MV-4-11 (cell line): ENCODE measurements at regions not wholly inside any gene's neighbourhood (a gene's known extent, or its start where the extent isn't known, plus 50 kb on each side); places are given as distances from the start of the nearest gene placed in this dataset.

Experiments used
- DNase-seq: peaks from one replicate; lab custom pipeline; 2025; lab: John Stamatoyannopoulos, UW

DNA sequence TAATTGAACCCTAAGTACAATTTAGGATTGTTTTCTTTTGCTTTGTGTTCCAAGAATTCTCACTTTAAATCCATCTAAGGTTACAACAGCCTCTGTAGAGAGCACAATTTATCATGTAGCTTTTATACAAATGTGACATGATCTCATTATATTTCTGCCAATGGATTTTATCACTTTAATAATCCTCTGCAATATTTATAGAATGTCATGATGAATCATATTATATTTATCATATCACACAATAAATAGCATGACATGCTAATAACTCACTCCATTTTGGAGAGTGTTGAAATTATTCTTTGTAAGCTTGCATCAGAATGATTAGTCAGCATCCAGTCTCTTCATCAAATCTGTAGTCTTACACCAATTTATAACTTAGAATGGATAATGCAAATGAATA lies 280.6 kb upstream of the ZNF717 start:
- no peak for DNase-seq

DNA sequence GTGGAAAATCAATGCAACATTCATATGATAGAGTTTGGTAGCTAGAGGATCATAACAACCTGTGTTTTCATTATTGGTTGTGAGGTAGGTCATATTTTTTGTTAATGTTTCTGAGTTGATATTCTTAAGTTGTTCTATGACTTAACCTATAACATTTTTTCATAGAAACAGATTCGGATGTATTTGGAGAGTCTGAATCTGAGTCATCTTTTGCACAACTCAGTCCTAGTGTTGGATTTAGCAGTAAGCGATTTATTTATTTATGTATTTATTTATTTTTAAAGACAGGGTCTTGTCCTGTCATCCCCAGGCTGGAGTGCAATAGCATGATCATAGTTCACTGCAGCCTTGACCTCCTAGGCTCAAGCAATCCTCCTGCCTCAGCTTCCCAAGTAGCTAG lies 292.8 kb upstream of the ZNF717 start:
- no peak for DNase-seq

DNA sequence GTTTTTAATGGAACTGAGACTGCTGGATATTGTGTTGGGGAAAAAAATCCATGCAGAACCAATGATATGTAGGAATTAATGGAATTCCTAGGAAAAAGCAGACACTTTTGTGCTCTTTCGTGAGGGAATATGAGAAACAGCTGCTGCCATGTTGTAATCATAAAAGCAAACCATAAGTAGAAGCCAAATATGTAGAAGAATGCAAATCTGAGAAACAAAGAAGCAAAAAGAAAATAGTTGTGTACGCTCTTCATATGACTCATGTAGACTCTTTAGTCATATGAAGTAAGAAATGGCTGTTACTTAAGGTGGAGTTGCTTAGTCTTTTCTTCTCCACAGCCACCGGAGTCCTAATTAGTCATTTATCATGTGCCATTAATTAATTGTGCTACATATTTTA lies 298.6 kb upstream of the ZNF717 start:
- no peak for DNase-seq

DNA sequence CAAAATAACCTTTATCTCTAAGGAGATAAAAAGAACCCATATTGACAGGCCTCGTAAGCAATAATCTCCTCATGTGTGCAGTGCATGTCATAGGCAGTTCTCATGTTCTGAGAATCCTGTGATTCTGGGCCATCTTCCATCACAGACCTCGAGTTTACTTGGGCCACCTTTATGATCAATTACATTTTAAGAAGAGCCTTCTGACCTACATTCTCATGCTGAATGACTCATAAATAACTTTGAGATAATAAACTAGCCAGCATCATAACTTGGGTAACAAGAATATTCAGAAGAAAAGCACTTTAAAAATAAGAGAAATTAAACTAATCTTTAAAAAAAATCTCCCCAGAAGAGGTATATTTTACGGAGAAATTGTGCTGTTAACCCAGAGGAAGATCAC lies 310.7 kb upstream of the ZNF717 start:
- no peak for DNase-seq

DNA sequence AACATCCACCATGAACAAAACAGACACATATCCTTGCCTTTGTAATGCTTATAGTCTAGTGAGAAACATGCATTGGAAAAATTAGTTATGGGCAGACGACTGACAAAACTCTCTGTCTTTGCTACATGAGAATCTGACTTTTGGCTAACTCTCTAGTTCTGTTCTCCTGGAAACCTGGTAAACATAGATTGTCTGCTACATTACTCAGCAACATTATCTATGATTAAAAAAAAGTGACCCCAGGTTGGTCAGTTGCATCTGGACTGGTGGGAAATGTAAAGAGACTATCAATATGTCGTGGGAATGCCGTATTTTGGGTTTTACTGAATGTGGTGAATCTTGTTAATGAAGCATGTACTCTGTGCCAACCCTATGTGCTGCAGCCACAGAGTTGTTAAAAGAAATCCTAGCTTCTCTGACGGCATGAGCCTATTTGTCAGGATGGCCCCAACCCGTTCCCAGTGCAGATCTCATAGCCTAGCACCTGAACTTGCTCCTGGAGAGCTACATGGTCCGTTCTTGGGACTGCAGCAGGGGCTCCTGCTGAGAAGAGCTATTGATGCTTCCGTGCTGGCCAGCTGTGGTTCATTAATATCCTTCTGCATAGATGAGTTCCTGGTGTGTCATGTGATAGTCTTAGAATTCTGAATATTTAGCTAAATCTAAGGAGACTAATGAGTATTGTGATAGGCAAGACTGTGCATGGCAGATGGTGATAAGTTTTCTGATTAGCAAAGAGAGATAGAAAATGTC lies 311.7 kb upstream of the ZNF717 start:
- no peak for DNase-seq

DNA sequence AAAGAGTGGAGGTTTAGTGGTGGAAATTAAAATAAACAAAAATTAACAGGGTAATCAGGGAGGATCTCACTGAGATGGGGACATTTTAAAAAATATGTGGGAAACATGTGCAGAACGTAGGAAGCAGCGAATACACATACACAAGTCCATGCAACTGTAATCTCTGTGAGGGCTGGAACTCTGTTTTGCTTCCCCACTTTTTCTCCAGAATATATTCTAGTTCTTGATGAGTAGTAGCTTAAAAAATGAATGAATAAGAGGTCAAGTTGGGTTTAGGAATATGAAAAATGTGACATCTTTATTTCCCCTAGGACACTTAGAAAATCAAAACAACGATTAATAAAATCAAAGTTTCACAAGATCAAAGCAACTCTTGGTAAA lies 312.2 kb upstream of the ZNF717 start:
- no peak for DNase-seq

DNA sequence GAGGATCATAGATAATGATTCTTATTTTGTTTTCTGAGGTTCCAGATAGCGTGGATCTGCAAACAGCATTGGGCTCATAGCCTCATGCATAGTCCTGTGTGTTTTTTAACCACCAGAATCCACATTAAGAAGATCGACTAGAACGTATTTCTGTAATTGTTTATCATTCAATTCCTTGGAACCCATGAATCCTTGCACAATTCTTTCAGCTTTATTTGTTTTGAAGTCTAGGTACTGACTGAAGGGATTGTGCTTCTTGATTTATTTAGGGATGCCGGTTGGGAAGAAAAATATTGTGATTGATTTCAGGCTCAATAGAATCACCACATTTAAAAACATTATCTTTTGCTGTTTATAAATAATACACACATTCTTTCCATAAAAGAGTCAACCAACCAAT lies 314.6 kb upstream of the ZNF717 start:
- DNase-seq, result no peak

DNA sequence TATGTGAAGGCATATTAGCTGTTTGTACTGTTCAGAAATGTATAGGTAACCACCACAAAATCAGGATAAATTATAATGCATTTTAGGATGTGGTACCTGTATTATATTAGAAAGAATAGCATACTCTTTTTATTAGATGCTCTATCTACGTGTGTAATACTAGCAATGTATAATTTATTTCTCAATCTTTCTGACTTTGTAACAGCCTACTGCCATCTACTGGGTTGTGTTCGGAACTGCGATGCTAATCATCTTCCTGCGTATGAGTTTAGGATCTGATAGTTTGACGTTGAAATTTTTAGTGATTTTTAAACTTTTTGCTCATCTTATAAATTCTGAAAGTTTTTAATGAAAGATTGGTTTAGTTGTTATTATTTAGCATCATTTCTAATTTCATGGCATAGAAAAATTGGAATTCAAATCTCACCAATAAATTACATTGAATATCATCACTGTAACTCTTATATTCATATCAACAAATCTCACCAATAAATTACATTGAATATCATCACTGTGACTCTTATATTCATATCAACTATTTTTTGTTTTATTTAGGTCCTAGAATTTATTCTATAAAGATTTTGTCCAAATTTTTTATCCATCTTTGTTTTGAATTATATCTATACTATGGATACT lies 322.7 kb upstream of the ZNF717 start:
- peak; percentile 33 for DNase-seq

DNA sequence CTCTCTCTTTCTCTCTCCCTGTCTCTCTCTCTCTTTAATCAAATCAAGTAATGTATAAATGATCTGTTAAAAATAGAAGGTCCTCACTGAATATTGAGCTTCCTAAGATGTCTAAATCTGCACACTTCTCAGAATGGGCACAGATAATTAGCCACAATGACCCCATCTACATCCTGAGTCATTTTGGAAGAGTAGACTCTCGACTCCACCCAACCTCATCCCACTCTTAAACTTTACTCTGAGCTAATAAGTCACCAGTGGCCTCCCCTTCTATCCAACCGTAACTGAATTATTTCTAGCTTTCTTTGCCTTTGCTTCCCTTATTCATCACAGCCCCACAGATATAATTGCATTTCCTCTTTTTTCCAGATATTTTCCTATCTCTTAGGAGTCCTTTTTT lies 326.5 kb upstream of the ZNF717 start:
- DNase-seq, result peak; percentile 15

DNA sequence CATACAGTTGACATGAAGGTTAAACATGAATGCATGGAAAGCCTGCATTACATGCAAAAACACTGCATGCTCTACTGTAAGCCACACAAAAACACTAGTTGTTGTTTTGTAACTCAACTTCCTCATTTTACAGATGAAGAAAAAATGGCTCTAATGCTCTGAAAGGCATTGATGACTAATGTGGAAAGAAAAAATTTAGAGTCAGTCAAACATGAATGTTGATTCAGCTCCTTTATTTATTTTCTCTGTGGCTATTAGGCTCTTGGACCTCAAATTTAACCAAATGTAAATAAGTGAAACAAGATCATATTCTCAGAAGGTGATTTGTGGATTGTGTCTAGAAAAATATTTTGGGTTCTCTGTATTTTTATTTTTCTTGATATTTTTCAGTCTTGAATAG lies 336.7 kb upstream of the ZNF717 start:
- peak; percentile 74 for DNase-seq

DNA sequence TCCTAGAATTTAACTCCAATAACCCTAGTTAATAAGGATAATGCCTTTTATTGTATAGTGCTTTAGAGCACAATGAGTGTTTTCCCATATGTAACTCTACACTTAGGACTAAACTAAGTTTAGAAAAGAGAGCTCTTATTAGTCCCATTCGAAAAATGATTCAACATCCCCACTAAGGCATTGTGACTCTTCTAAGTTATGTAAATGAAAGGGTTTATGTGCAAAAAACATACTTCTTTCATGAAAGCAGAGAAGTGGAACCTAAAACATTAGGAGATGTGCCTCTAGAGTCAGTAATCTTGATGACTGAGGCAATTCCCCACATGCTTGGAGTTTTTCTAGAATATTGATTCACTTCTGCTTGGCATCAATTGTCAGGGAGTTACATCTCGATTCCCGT lies 344.1 kb upstream of the ZNF717 start:
- DNase-seq, result no peak

DNA sequence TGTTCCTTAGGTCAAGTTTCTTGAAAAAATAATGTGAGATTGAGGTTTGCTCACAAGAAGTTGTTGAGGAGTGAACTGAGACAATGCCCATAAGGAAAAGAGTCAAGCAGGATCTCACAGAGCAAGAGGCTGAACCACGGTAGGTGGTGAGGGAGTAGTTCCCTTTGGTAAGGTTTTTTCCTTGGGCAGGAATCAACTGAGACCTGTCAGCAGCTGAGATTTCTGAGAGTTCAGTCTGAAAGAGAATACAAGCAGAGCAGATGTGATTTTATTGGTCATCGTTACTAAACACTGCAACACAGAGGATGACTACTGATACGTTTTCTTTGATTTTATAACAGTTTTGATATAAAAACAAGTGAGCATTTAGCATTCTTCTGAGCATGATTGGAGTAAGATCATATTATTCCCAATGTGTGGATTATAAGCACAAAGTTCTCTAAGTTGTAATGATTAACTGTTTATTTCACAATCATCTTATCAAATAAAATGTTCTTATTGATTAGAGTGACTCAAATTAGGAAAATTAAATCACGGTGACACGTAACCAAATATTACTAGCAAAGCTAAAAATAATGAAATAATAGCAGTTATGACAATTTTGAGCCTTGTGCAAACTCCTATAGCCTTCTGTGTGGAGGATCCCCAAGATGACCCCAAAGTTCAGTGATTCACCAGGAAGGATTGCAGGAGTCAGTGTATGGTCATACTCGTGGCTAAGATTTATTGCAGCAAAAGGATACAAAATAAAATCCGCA lies 346.2 kb upstream of the ZNF717 start:
- DNase-seq, result no peak

DNA sequence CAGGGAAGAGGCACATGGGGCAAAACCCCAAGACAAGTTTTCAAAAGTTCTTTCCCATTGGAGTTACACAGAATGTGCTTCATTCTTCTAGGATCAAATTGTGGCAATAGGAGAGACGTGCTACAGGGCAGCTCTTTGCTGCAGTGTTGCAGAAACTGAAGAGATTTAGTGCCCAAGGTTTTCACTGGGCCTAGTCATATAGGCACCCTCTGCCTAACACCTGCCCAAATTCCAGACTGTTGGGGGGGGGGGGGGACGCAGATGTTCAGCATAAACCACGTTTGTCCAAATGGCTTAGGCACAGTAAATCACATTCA lies 346.8 kb upstream of the ZNF717 start:
- no peak for DNase-seq

DNA sequence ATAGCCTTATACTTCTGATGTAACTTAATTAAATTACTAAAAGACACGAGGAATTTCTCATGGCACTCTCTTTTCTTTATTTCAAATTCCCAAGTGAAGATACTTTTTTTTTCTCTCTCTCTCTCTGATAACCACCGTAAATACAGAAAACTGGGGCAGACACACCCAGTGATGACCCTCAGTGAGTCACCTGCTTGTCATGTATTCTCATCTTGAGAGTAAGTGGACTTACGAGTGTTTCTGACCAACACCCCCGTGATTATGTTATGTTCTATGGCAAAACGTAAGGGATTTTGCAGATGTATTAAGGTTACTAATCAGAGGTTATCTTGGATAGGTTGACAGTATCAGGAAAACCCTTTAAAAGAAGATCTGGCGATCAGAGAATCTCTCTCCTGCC lies 348.8 kb upstream of the ZNF717 start:
- DNase-seq, result no peak

DNA sequence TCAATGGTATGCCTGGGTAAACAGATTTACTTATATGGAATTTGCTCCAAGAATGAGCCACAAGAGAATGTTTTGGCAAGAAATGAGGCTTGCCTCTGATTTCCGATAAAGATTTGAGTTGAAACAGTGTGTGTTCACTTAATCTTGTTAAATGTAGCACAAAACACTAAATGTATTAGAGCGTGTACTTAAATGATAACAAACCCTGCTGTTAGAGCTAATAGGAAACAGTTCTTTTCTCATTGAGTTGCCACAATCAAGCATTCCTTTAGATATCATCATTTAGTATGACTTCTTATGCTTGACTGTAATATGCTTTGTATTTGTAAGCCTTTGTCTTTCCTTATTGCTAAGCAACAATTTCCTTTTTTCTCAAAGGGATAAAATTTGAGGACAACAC lies 353.6 kb upstream of the ZNF717 start:
- DNase-seq, result no peak

DNA sequence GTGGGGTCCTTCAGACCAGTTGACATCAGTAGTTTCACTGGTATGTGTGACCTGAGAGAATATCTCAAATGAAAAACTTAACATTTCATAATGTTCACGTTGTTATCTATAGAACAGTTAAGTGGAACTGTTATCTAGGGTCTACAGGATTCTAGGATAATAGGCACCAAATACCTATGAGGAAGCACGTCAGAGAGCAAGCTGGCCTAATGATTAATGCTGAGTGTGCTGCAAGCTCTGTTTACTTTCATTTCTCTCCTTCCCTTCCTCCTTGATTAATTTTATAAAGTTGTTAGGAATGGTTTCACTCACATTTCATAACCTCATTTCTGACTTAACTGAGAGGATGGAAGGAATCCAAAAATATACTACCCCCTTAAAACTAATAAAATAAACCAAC lies 362.5 kb upstream of the ZNF717 start:
- no peak for DNase-seq

DNA sequence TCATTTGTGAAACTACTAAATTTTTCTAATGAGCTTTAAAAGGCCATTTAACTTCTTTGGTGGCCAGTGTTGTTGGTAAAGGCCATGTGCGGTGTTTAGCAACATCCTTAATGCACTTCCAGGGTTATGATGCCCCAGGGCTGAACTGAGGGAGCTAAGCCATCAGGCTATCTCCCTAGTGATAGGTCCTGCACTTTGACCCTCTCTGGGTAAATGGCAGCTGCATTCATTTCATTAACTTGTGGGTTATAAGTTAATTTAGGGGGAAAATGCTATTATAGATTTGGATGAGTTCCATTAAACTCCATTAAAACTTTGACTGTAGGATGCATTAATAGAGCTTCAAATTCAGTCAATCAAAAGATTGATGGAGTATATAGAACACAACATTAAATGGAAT lies 366.7 kb upstream of the ZNF717 start:
- no peak for DNase-seq

DNA sequence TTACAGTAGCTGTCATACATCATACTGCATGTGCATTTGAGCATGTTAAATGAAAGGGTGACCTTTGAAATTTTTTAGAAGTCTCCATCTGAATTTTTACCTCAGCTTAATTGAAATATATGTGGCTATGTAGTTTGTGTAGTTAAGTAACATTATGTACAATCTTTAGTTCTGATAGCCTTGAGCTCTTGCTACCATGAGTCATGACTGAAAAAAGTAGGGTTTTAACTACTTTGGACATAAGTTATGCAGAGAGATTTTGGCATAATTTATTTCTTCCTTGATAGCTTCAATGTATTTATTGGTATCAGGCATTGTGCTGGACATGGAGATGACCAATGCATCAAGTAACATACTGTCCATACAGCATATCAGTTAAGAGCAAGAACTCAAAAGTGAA lies 376.5 kb upstream of the ZNF717 start:
- DNase-seq, result no peak

DNA sequence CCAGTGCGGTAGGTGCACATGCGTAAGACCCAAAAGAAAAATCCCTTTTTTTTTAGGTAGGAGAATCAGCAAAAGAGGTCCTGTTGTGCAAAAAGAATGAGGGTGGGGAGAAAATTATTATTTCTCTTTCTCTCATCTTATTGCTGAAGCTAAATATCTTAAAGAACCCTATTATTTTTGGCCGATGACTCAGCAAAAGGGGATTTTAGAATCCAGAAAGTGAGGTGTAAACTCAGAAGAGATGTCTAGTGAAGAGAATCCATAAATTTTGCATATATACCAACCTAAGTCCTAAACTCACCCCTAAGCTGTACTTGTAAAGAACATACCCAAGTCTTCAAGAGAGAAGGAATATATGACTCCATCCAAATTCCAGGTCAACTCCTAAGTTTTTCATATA lies 386.3 kb upstream of the ZNF717 start:
- no peak for DNase-seq

DNA sequence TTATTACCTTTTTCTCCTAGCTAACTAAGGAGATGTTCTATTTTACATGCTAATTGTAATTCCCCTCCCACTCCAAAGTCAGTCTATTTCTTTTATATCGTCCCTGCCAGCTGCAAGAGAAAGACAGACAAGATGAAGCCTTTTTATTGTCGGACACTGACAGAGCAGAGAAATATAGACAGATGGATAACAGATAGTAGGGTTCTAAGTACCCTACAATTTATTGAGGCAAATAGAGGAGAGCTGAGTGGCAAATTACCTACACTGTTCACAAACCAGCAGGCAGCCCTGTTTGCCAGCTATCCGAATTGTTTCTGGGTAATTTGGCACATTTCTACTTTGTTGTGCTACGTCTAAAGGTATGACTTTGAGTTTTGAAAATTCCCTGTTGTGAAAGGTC lies 392.3 kb upstream of the ZNF717 start:
- DNase-seq, result no peak

DNA sequence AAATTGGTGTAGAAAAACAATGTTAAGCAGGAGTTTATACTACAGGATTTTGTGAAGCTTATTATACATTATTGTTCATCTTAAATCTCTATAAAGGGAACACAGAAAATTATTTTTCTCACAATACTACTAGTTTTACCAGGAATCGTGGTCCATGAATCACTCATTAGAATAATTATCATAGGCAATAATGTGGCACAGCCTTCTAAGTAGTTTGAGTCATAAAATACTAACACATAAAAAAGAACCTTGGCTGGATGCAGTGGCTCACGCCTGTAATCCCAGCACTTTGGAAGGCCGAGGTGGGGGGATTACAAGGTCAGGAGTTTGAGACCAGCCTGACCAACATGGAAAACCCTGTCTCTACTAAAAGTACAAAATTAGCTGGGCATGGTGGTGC lies 393.1 kb upstream of the ZNF717 start:
- DNase-seq, result no peak

DNA sequence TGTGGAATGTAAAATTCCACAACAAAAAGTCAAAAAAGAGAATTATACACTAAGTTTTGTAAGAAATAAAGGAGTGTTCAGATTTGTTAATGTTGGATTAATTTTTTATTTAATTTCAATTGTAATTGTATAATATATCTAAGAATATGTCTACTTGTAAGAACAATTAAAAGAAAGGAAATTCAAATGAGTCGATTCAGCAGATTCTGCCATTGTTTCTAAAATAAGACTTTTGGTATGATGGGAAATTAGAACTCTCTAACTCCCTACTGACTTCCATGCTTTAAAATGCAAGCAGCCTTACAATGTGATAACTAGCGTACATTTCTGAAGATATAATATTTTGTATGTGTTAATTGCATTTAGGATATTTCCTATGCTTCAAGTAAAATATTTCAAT lies 395.9 kb upstream of the ZNF717 start:
- DNase-seq, result no peak

DNA sequence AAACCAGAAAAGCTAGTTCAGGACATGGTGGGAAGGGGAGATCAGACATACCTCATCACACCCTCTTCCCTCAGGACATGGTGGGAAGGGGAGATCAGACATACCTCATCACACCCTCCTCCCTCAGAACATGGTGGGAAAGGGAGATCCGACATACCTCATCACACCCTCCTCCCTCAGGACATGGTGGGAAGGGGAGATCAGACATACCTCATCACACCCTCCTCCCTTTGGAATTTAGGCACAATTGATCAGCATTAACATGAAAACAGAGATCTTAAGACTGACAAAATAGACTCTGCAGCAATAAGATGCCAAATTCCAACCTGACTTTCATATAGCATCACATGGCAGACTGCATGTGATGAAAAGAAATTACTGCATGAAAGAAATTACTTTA lies 412.7 kb upstream of the ZNF717 start:
- DNase-seq, result no peak

DNA sequence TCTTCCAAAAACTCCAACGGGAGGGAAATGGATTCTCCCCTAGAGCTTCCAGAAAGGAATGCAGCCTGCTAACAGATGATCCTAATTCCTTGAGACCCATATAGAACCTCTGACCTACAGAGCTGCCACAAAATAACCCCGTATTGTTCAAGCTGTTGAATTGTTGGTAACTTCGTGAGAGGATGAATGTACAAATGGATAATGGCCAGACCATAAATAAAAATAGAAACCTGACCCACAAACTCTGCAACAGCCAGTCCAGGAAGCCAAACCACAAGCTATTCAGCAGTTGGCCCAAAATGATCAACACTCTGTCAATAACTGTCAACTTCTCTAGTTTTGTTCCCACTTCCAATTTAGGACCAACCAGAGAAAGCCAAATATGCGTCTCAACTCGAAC lies 414.0 kb upstream of the ZNF717 start:
- DNase-seq, result peak; percentile 94
